Osteoblast (primary cell): ENCODE measurements at regions not wholly inside any gene's neighbourhood (a gene's known extent, or its start where the extent isn't known, plus 50 kb on each side); places are given as distances from the start of the nearest gene placed in this dataset.

Experiments used
- DNase-seq: peaks from one replicate; pipeline ENCODE4 v3.0.0; 2011; ENCODE audit warnings: low spot score, mixed read lengths; ENCODE audit not compliant: insufficient read length; ENCODE audit errors: missing footprints
- H2AFZ ChIP-seq: 2 replicates; pipeline ENCODE4 v1.6.0; 2011; ENCODE audit warnings: mild to moderate bottlenecking, low read length
- H3K27ac ChIP-seq: 2 replicates; pipeline ENCODE4 v1.5.1; 2011; ENCODE audit warnings: mild to moderate bottlenecking, low read depth, low read length, moderate library complexity
- H3K27me3 ChIP-seq: 2 replicates; pipeline ENCODE4 v1.6.0; 2012; ENCODE audit warnings: mild to moderate bottlenecking, control low read depth, inconsistent platforms, low read length, moderate library complexity; ENCODE audit not compliant: insufficient read depth
- H3K36me3 ChIP-seq: 2 replicates; pipeline ENCODE4 v1.5.1; 2011; ENCODE audit warnings: mild to moderate bottlenecking, low read length, control low read depth, moderate library complexity; ENCODE audit not compliant: insufficient read depth
- H3K4me1 ChIP-seq: 2 replicates; pipeline ENCODE4 v1.5.1; 2011; ENCODE audit warnings: mild to moderate bottlenecking, low read length, control low read depth, moderate library complexity; ENCODE audit not compliant: insufficient read depth
- H3K4me2 ChIP-seq: 2 replicates; pipeline ENCODE4 v1.6.0; 2011; ENCODE audit warnings: mild to moderate bottlenecking, low read length; ENCODE audit not compliant: insufficient read depth
- H3K4me3 ChIP-seq: fragments of 200-600 bp; sonication (generic); 3 replicates; pipeline ENCODE4 v1.5.1; 2012; ENCODE audit warnings: mild to moderate bottlenecking, low read length, inconsistent platforms; ENCODE audit not compliant: insufficient read depth
- H3K79me2 ChIP-seq: 2 replicates; pipeline ENCODE4 v1.6.0; 2012; ENCODE audit warnings: mild to moderate bottlenecking, low read length, control low read depth, inconsistent platforms; ENCODE audit not compliant: insufficient read depth
- H3K9me3 ChIP-seq: 2 replicates; pipeline ENCODE4 v1.5.1; 2011; ENCODE audit warnings: low read depth, low read length, control low read depth
- H4K20me1 ChIP-seq: 2 replicates; pipeline ENCODE4 v1.6.0; 2012; ENCODE audit warnings: mild to moderate bottlenecking, low read length, control low read depth; ENCODE audit not compliant: insufficient read depth
- CTCF ChIP-seq: IDR thresholded peaks from 2 replicates; pipeline ENCODE4 v1.5.1; 2011; ENCODE audit warnings: mild to moderate bottlenecking, low read depth, low read length, moderate library complexity; ENCODE audit errors: extremely low read depth

DNA sequence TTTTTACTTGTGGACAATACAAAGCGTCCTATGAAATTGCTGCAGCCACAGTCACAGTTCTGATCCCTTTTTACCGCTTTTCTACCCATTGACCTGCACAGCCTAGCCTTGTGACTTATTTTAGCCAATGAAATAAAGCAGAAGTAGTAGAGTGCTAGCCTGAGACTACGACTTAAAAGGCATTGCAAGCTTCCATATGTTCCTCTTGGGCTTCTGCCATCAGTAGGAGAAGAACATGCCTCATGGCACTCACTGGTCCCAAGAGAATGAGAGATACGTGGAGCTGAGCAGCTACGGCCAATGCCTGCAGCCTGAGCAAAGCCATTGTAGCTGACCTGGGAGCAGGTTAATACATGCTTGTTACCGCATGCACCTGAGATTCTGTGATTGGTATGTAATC lies 416.6 kb upstream of the CLINT1 start:
- Histone ChIP-seq H3K79me2 (no peaks in the 10 kb centered on the region), H4K20me1 (no peaks in the 10 kb centered on the region), H3K4me1 (no peaks in the 10 kb centered on the region), H3K27ac (no peak overlapping the region), H3K4me3 (no peak overlapping the region), H2AFZ (no peak overlapping the region), H3K36me3 (no peaks in the 10 kb centered on the region), H3K27me3 (peaks cover 21% of the 10 kb centered on the region), H3K4me2 (no peak overlapping the region), H3K9me3 (no peaks in the 10 kb centered on the region)
- no peak for DNase-seq
- no peak for TF ChIP-seq CTCF

GRCh38 chr5:158273035-158273434 lies 414.1 kb upstream of the CLINT1 start:
- Histone ChIP-seq H3K79me2 (no peaks in the 10 kb centered on the region), H3K27ac (no peak overlapping the region), H3K4me2 (no peak overlapping the region), H3K9me3 (no peaks in the 10 kb centered on the region), H3K36me3 (no peaks in the 10 kb centered on the region), H3K4me3 (no peak overlapping the region), H4K20me1 (no peaks in the 10 kb centered on the region), H3K27me3 (peaks cover 14% of the 10 kb centered on the region), H3K4me1 (no peaks in the 10 kb centered on the region), H2AFZ (no peak overlapping the region)
- no peak for DNase-seq
- TF ChIP-seq CTCF = no peak

- H3K27me3 ChIP-seq = peaks cover 11% of the 10 kb centered on the region
- no peak overlapping the region for H2AFZ ChIP-seq
- H3K4me3 ChIP-seq = no peak overlapping the region
- DNase-seq = no peak
- no peak overlapping the region for H3K27ac ChIP-seq
- H3K79me2 ChIP-seq = no peaks in the 10 kb centered on the region
- no peak overlapping the region for H3K4me2 ChIP-seq
- no peaks in the 10 kb centered on the region for H3K4me1 ChIP-seq
- no peaks in the 10 kb centered on the region for H4K20me1 ChIP-seq
- TF ChIP-seq CTCF = no peak
- no peaks in the 10 kb centered on the region for H3K36me3 ChIP-seq
- no peaks in the 10 kb centered on the region for H3K9me3 ChIP-seq
Observed at GRCh38 chr5:158272409-158272808, 413.5 kb upstream of the CLINT1 start.

- no peak for DNase-seq
- H3K9me3 ChIP-seq = no peaks in the 10 kb centered on the region
- H3K4me1 ChIP-seq = no peaks in the 10 kb centered on the region
- no peaks in the 10 kb centered on the region for H4K20me1 ChIP-seq
- H3K79me2 ChIP-seq = no peaks in the 10 kb centered on the region
- no peaks in the 10 kb centered on the region for H3K36me3 ChIP-seq
- no peak overlapping the region for H2AFZ ChIP-seq
- H3K4me3 ChIP-seq = no peak overlapping the region
- no peak overlapping the region for H3K4me2 ChIP-seq
- no peak for TF ChIP-seq CTCF
- no peak overlapping the region for H3K27ac ChIP-seq
- peaks cover 6% of the 10 kb centered on the region for H3K27me3 ChIP-seq
Observed at GRCh38 chr5:158270996-158271554, 412.1 kb upstream of the CLINT1 start.
